ENCODE measurements at regions not wholly inside any gene's neighbourhood (a gene's known extent, or its start where the extent isn't known, plus 50 kb on each side); places are given as distances from the start of the nearest gene placed in this dataset.
A peak's percentile ranks its signal among the peaks of the same experiment; 100 is the strongest.

GRCh38 chr18:44324361-44324760, 356.3 kb upstream of the SETBP1 start:
- H3K36me3 Mint-ChIP-seq (ENCODE audit: low read depth) = no peaks in the 10 kb centered on the region
- CTCF ChIA-PET = no interaction called here
- intact Hi-C loops (cut with DNase I, micrococcal nuclease) = no loop called here

GRCh38 chr18:44325903-44326635, 354.6 kb upstream of the SETBP1 start:
- Mint-ChIP-seq H3K4me3 (no peak overlapping the region), H3K27ac (no peak overlapping the region), H3K36me3 (ENCODE audit: low read depth) (no peaks in the 10 kb centered on the region), H3K9me3 (no peaks in the 10 kb centered on the region), H3K4me1 (ENCODE audit: low read depth) (no peaks in the 10 kb centered on the region), H3K27me3 (no peaks in the 10 kb centered on the region)
- intact Hi-C loops (cut with DNase I, micrococcal nuclease) = no loop called here
- POLR2A ChIA-PET = no interaction called here
- no peak overlapping the region for H3K27ac ChIP-seq (ENCODE audit: low read depth in 1 of 2, low read length in 2 of 2)
- H3K4me1 ChIP-seq (ENCODE audit: insufficient read depth, low read length) = no peaks in the 10 kb centered on the region
- no peak overlapping the region for H3K4me3 ChIP-seq (ENCODE audit: low read length)
- CTCF ChIA-PET = no interaction called here
- H3K9me3 ChIP-seq (ENCODE audit: control insufficient read depth in 1 of 2, insufficient read depth in 1 of 2, low read length in 2 of 2) = peaks cover 0 to 9% of the 10 kb centered on the region in 2 experiments
- DNase-seq (peak in 1 of 14 experiments; percentile 0), ATAC-seq (ENCODE audit: poor library complexity) (no peak)
- no peak for TF ChIP-seq CTCF (IDR thresholded peaks at IDR 0.05)
- H3K36me3 ChIP-seq (ENCODE audit: insufficient read depth, low read length) = no peaks in the 10 kb centered on the region
- no peaks in the 10 kb centered on the region for H3K27me3 ChIP-seq (ENCODE audit: control insufficient read depth in 1 of 2, insufficient read depth in 2 of 2, low read length in 2 of 2)

More at GRCh38 chr18:44324361-44324760, 356.3 kb upstream of the SETBP1 start:
- peaks cover 0 to 20% of the 10 kb centered on the region in 2 experiments for H3K9me3 ChIP-seq (ENCODE audit: control insufficient read depth in 1 of 2, insufficient read depth in 1 of 2, low read length in 2 of 2)
- no peaks in the 10 kb centered on the region for H3K27me3 ChIP-seq (ENCODE audit: control insufficient read depth in 1 of 2, insufficient read depth in 2 of 2, low read length in 2 of 2)
- ATAC-seq (ENCODE audit: poor library complexity) (no peak), DNase-seq (no peak)
- H3K9me3 Mint-ChIP-seq = no peaks in the 10 kb centered on the region
- TF ChIP-seq CTCF (IDR thresholded peaks at IDR 0.05) = no peak
- H3K4me1 Mint-ChIP-seq (ENCODE audit: low read depth) = no peaks in the 10 kb centered on the region
- no peak overlapping the region for H3K4me3 Mint-ChIP-seq
- no peak overlapping the region for H3K27ac ChIP-seq (ENCODE audit: low read depth in 1 of 2, low read length in 2 of 2)
- H3K36me3 ChIP-seq (ENCODE audit: insufficient read depth, low read length) = no peaks in the 10 kb centered on the region
- POLR2A ChIA-PET = no interaction called here
- H3K4me3 ChIP-seq (ENCODE audit: low read length) = no peak overlapping the region
- H3K27me3 Mint-ChIP-seq = no peaks in the 10 kb centered on the region
- no peaks in the 10 kb centered on the region for H3K4me1 ChIP-seq (ENCODE audit: insufficient read depth, low read length)
- no peak overlapping the region for H3K27ac Mint-ChIP-seq

- TF ChIP-seq CTCF (IDR thresholded peaks at IDR 0.05) = no peak
- H3K4me3 Mint-ChIP-seq = no peak overlapping the region
- CTCF ChIA-PET = no interaction called here
Observed at GRCh38 chr18:44331656-44332570, 348.8 kb upstream of the SETBP1 start.

More at GRCh38 chr18:44331656-44332570, 348.8 kb upstream of the SETBP1 start:
- Histone ChIP-seq H3K9me3 (ENCODE audit: control insufficient read depth in 1 of 2, insufficient read depth in 1 of 2, low read length in 2 of 2) (no peaks in the 10 kb centered on the region), H3K27me3 (ENCODE audit: control insufficient read depth in 1 of 2, insufficient read depth in 2 of 2, low read length in 2 of 2) (no peaks in the 10 kb centered on the region), H3K4me3 (ENCODE audit: low read length) (no peak overlapping the region), H3K36me3 (ENCODE audit: insufficient read depth, low read length) (no peaks in the 10 kb centered on the region), H3K4me1 (ENCODE audit: insufficient read depth, low read length) (no peaks in the 10 kb centered on the region), H3K27ac (ENCODE audit: low read depth in 1 of 2, low read length in 2 of 2) (no peak overlapping the region)
- Mint-ChIP-seq H3K9me3 (peaks cover 9% of the 10 kb centered on the region), H3K36me3 (ENCODE audit: low read depth) (no peaks in the 10 kb centered on the region), H3K4me1 (ENCODE audit: low read depth) (no peaks in the 10 kb centered on the region), H3K27ac (no peak overlapping the region), H3K27me3 (no peaks in the 10 kb centered on the region)
- no peak for ATAC-seq (ENCODE audit: poor library complexity)
- DNase-seq = no peak
- POLR2A ChIA-PET = no interaction called here
- intact Hi-C loops (cut with DNase I, micrococcal nuclease) = no loop called here
